ENCODE measurements at regions not wholly inside any gene's neighbourhood (a gene's known extent, or its start where the extent isn't known, plus 50 kb on each side); places are given as distances from the start of the nearest gene placed in this dataset.

GRCh38 chr12:40172879-40173278 is 51.9 kb upstream of the LRRK2 start (continued):
- no peak for TF ChIP-seq CHD7 (IDR thresholded peaks at IDR 0.05; ENCODE audit: insufficient replicate concordance, low read length)
- no peak for TF ChIP-seq TCF12 (IDR thresholded peaks at IDR 0.05; ENCODE audit: low read depth, low read length)
- no peak for TF ChIP-seq GABPA (IDR thresholded peaks at IDR 0.05; ENCODE audit: borderline replicate concordance, insufficient read depth, low read length)
- TF ChIP-seq SIN3A (conservative IDR thresholded peaks at IDR 0.05 in 1 of 2, IDR thresholded peaks at IDR 0.05 in 1 of 2; ENCODE audit: low read depth in 1 of 2, low read length in 2 of 2) = no peak
- no peak for TF ChIP-seq TAF7 (optimal IDR thresholded peaks at IDR 0.05; ENCODE audit: borderline replicate concordance, low read depth, low read length)
- TF ChIP-seq CBX5 (IDR thresholded peaks at IDR 0.05; ENCODE audit: low read depth, low read length) = no peak
- no peak for TF ChIP-seq JUN (IDR thresholded peaks at IDR 0.05; ENCODE audit: low read depth, low read length)
- TF ChIP-seq RXRA (IDR thresholded peaks at IDR 0.05; ENCODE audit: insufficient read depth, low read depth, low read length) = no peak
